Neural cell (in vitro differentiated cells): ENCODE measurements at regions not wholly inside any gene's neighbourhood (a gene's known extent, or its start where the extent isn't known, plus 50 kb on each side); places are given as distances from the start of the nearest gene placed in this dataset.

Experiments used
- H2AFZ ChIP-seq: fragments of 200-600, 300-800 bp; sonication (generic), shearing (Covaris generic); 2 replicates; pipeline ENCODE4 v1.6.0; 2014; ENCODE audit warnings: low read depth, mild to moderate bottlenecking, antibody characterized with exemption, low read length, moderate library complexity
- H3F3A ChIP-seq: fragments of 200-600 bp; shearing (Covaris generic); 2 replicates; pipeline ENCODE4 v1.6.1; 2016; ENCODE audit warnings: mild to moderate bottlenecking, moderate library complexity, mixed read lengths, antibody characterized with exemption, low read length; ENCODE audit not compliant: insufficient read depth, poor library complexity, severe bottlenecking
- H3K27ac ChIP-seq: fragments of 200-600, 300-800 bp; sonication (generic), shearing (Covaris generic); 2 replicates; pipeline ENCODE4 v1.5.1; 2014; ENCODE audit warnings: mild to moderate bottlenecking, low read length, moderate library complexity
- H3K27me3 ChIP-seq: fragments of 300-800, 200-600 bp; sonication (generic), shearing (Covaris generic); 2 replicates; pipeline ENCODE4 v1.6.0; 2014; ENCODE audit warnings: mild to moderate bottlenecking, low read depth, low read length, moderate library complexity; ENCODE audit not compliant: insufficient read depth
- H3K36me3 ChIP-seq: fragments of 300-800, 200-600 bp; sonication (generic), shearing (Covaris generic); 2 replicates; pipeline ENCODE4 v1.5.1; 2014; ENCODE audit warnings: mild to moderate bottlenecking, antibody characterized with exemption, low read length, moderate library complexity; ENCODE audit not compliant: insufficient read depth
- H3K4me2 ChIP-seq: fragments of 300-800, 200-600 bp; sonication (generic), shearing (Covaris generic); 2 replicates; pipeline ENCODE4 v1.6.0; 2014; ENCODE audit warnings: mild to moderate bottlenecking, low read length
- H3K4me3 ChIP-seq: fragments of 300-800, 200-600 bp; sonication (generic), shearing (Covaris generic); 2 replicates; pipeline ENCODE4 v1.5.1; 2014; ENCODE audit warnings: mild to moderate bottlenecking, low read length, moderate library complexity
- H3K79me2 ChIP-seq: fragments of 200-600 bp; shearing (Covaris generic); replicated peaks from 2 replicates; pipeline ENCODE4 v1.6.0; 2014; ENCODE audit warnings: mild to moderate bottlenecking, low read length, moderate library complexity; ENCODE audit not compliant: insufficient read depth
- H3K9ac ChIP-seq: fragments of 300-800, 200-600 bp; sonication (generic), shearing (Covaris generic); 2 replicates; pipeline ENCODE4 v1.6.1; 2016; ENCODE audit warnings: mild to moderate bottlenecking, low read length, mixed read lengths
- H3K9me2 ChIP-seq: fragments of 200-600 bp; shearing (Covaris generic); 2 replicates; pipeline ENCODE4 v1.6.1; 2016; ENCODE audit warnings: mild to moderate bottlenecking, low read length, mixed read lengths; ENCODE audit not compliant: insufficient read depth
- H3K9me3 ChIP-seq: fragments of 200-600, 300-800 bp; sonication (generic), shearing (Covaris generic); 2 replicates; pipeline ENCODE4 v1.6.1; 2016; ENCODE audit warnings: mild to moderate bottlenecking, mixed run types, low read length, moderate library complexity, mixed read lengths
- H4K20me1 ChIP-seq: fragments of 200-600 bp; shearing (Covaris generic); 2 replicates; pipeline ENCODE4 v1.6.1; 2016; ENCODE audit warnings: mild to moderate bottlenecking, mixed run types; ENCODE audit not compliant: insufficient read depth
- CTCF ChIP-seq: fragments of 450-650 bp; IDR thresholded peaks from 2 replicates; pipeline ENCODE4 v1.5.1; 2014; ENCODE audit warnings: antibody characterized with exemption, mild to moderate bottlenecking, moderate library complexity; ENCODE audit not compliant: poor library complexity, severe bottlenecking
- EP300 ChIP-seq: fragments of 450-650 bp; conservative IDR thresholded peaks from 2 replicates; pipeline ENCODE4 v1.6.1; 2014; ENCODE audit warnings: antibody characterized with exemption, mild to moderate bottlenecking, moderate library complexity; ENCODE audit not compliant: poor library complexity, severe bottlenecking
- EZH2 ChIP-seq: fragments of 200-600, 300-800 bp; shearing (Covaris generic), sonication (generic); IDR thresholded peaks from 2 replicates; pipeline ENCODE4 v1.6.1; 2014; ENCODE audit warnings: antibody characterized with exemption, low read length, borderline replicate concordance, mild to moderate bottlenecking; ENCODE audit not compliant: insufficient read depth, poor library complexity, severe bottlenecking
- MXI1 ChIP-seq: fragments of 450-650 bp; conservative IDR thresholded peaks from 2 replicates; pipeline ENCODE4 v1.6.1; 2014; ENCODE audit warnings: antibody characterized with exemption, mild to moderate bottlenecking; ENCODE audit not compliant: poor library complexity, severe bottlenecking
- POLR2AphosphoS5 ChIP-seq: IDR thresholded peaks from 2 replicates; pipeline ENCODE4 v1.6.1; 2012
- RAD21 ChIP-seq: fragments of 450-650 bp; conservative IDR thresholded peaks from 2 replicates; pipeline ENCODE4 v1.6.1; 2014; ENCODE audit warnings: antibody characterized with exemption, mild to moderate bottlenecking, moderate library complexity
- REST ChIP-seq: IDR thresholded peaks from 2 replicates; pipeline ENCODE4 v1.6.1; 2012; ENCODE audit warnings: borderline replicate concordance
- SMC3 ChIP-seq: fragments of 450-650 bp; conservative IDR thresholded peaks from 2 replicates; pipeline ENCODE4 v1.6.1; 2014; ENCODE audit warnings: antibody characterized with exemption, mild to moderate bottlenecking, moderate library complexity; ENCODE audit not compliant: poor library complexity
- TAF1 ChIP-seq: IDR thresholded peaks from 2 replicates; pipeline ENCODE4 v1.6.1; 2012; ENCODE audit warnings: low read depth

GRCh38 chr18:56326336-56327072, 311.9 kb downstream of the TXNL1 start:
- H3K4me3 ChIP-seq, result no peak overlapping the region
- no peaks in the 10 kb centered on the region for H3K79me2 ChIP-seq
- TF ChIP-seq RAD21 (no peak), EP300 (no peak), EZH2 (no peak), MXI1 (no peak), REST (no peak), CTCF (no peak), POLR2AphosphoS5 (no peak), SMC3 (no peak), TAF1 (no peak)
- H3F3A ChIP-seq, result no peaks in the 10 kb centered on the region
- H4K20me1 ChIP-seq, result no peaks in the 10 kb centered on the region
- H3K9ac ChIP-seq, result no peak overlapping the region
- H3K27me3 ChIP-seq, result no peaks in the 10 kb centered on the region
- no peak overlapping the region for H3K4me2 ChIP-seq
- H3K9me2 ChIP-seq, result no peaks in the 10 kb centered on the region
- H3K36me3 ChIP-seq, result no peaks in the 10 kb centered on the region
- H2AFZ ChIP-seq, result no peak overlapping the region
- no peak overlapping the region for H3K27ac ChIP-seq
- no peaks in the 10 kb centered on the region for H3K9me3 ChIP-seq

GRCh38 chr18:56323673-56324072, 314.7 kb downstream of the TXNL1 start:
- H3K9me2 ChIP-seq, result no peaks in the 10 kb centered on the region
- H3K79me2 ChIP-seq, result no peaks in the 10 kb centered on the region
- H3F3A ChIP-seq, result no peaks in the 10 kb centered on the region
- H3K27ac ChIP-seq, result no peak overlapping the region
- no peak overlapping the region for H2AFZ ChIP-seq
- H3K9ac ChIP-seq, result no peak overlapping the region
- H3K27me3 ChIP-seq, result no peaks in the 10 kb centered on the region
- no peak overlapping the region for H3K4me3 ChIP-seq
- no peak for TF ChIP-seq TAF1
- no peak for TF ChIP-seq CTCF
- TF ChIP-seq EZH2, result no peak
- TF ChIP-seq SMC3, result no peak
- no peak for TF ChIP-seq MXI1
- TF ChIP-seq EP300, result no peak
- TF ChIP-seq RAD21, result no peak
- TF ChIP-seq REST, result no peak
- no peak for TF ChIP-seq POLR2AphosphoS5
- H4K20me1 ChIP-seq, result no peaks in the 10 kb centered on the region
- H3K36me3 ChIP-seq, result no peaks in the 10 kb centered on the region
- no peak overlapping the region for H3K4me2 ChIP-seq
- H3K9me3 ChIP-seq, result no peaks in the 10 kb centered on the region
